Gastroesophageal sphincter (tissue), 3 donors: ENCODE measurements at regions not wholly inside any gene's neighbourhood (a gene's known extent, or its start where the extent isn't known, plus 50 kb on each side); places are given as distances from the start of the nearest gene placed in this dataset.

Source experiments
- POLR2AphosphoS5 ChIP-seq: sonication (generic); formaldehyde crosslinking; IDR thresholded peaks from one replicate; pipeline ENCODE4 v1.6.1; 2017; ENCODE audit warnings: antibody characterized with exemption
- TF ChIP-seq, protein P1 (sequence below), 4 experiments: fragments of 200-600 bp in 2 of 4; fragments of 450-650 bp in 2 of 4; sonication (generic) in 1 of 4; IDR thresholded peaks; one replicate each; pipeline ENCODE4 v1.5.1; 2017 to 2019; ENCODE audit warnings: antibody characterized with exemption in 4 of 4, mild to moderate bottlenecking in 2 of 4, moderate library complexity in 2 of 4

DNA sequence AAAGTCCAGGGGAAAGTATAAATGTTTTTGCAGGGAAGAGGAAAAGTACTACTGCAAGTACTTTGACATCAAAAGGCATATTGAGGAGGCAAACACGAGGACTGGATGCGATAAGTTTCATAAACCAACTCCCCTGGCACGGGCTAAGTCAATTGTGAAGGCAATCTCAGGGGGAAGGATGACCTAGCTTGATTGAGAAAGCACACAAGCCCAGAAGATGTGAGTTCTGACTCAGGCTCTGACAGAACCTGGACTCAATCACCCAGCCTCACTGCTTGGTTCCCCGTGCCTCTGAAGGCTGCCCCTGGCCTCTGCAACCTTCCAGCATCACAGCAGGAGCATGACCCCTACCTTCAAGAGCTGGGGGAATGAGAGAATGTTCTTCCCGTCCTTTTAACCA is 93.2 kb upstream of the ZNF438 start:
- TF ChIP-seq, protein P1, sequence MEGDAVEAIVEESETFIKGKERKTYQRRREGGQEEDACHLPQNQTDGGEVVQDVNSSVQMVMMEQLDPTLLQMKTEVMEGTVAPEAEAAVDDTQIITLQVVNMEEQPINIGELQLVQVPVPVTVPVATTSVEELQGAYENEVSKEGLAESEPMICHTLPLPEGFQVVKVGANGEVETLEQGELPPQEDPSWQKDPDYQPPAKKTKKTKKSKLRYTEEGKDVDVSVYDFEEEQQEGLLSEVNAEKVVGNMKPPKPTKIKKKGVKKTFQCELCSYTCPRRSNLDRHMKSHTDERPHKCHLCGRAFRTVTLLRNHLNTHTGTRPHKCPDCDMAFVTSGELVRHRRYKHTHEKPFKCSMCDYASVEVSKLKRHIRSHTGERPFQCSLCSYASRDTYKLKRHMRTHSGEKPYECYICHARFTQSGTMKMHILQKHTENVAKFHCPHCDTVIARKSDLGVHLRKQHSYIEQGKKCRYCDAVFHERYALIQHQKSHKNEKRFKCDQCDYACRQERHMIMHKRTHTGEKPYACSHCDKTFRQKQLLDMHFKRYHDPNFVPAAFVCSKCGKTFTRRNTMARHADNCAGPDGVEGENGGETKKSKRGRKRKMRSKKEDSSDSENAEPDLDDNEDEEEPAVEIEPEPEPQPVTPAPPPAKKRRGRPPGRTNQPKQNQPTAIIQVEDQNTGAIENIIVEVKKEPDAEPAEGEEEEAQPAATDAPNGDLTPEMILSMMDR (IDR thresholded peaks at IDR 0.05) = no peak
- no peak for TF ChIP-seq POLR2AphosphoS5
